ENCODE measurements at regions not wholly inside any gene's neighbourhood (a gene's known extent, or its start where the extent isn't known, plus 50 kb on each side); places are given as distances from the start of the nearest gene placed in this dataset.
A peak's percentile ranks its signal among the peaks of the same experiment; 100 is the strongest.

- WGBS (ENCODE audit: extremely low coverage, insufficient coverage, insufficient read length) = no CpG with 5 or more reads among the region's 5 CpGs
- peak overlapping the region; percentile 38 for H2BK12ac ChIP-seq (ENCODE audit: low read length)
Measured at GRCh38 chr11:8834379-8834778, 76.6 kb upstream of the AKIP1 start.

GRCh38 chr11:8838248-8838647 is 72.7 kb upstream of the AKIP1 start:
- Histone ChIP-seq H4K8ac (ENCODE audit: low read depth, low read length) (no peak overlapping the region), H2BK5ac (ENCODE audit: low read depth, low read length, poor library complexity) (no peak overlapping the region), H3K79me1 (ENCODE audit: low read length) (peaks cover 8% of the 10 kb centered on the region), H3K4me2 (ENCODE audit: low read length) (no peak overlapping the region), H3K4me3 (ENCODE audit: low read depth, low read length) (no peak overlapping the region), H2AK5ac (ENCODE audit: low read length) (no peak overlapping the region), H3K27ac (ENCODE audit: low read depth, low read length) (peak overlapping the region; percentile 29), H3K18ac (ENCODE audit: low read length) (no peak overlapping the region), H4K91ac (ENCODE audit: low read depth, low read length) (no peak overlapping the region), H3K4ac (ENCODE audit: low read depth, low read length) (no peak overlapping the region), H3K36me3 (ENCODE audit: control insufficient read depth in 1 of 2, insufficient read depth in 2 of 2, low read length in 2 of 2) (no peaks in the 10 kb centered on the region), H2BK120ac (ENCODE audit: insufficient read depth, low read length, poor library complexity) (peak overlapping the region; percentile 0), H3K9me3 (ENCODE audit: insufficient read depth, low read depth, low read length) (no peaks in the 10 kb centered on the region), H4K12ac (ENCODE audit: low read depth, low read length) (no peak overlapping the region), H3K23ac (ENCODE audit: low read length) (no peak overlapping the region), H3K79me2 (ENCODE audit: control insufficient read depth, insufficient read depth, low read length, poor library complexity) (no peaks in the 10 kb centered on the region), H2AFZ (ENCODE audit: insufficient read depth, low read length, poor library complexity) (no peak overlapping the region), H3K27me3 (ENCODE audit: insufficient read depth, low read length) (no peaks in the 10 kb centered on the region), H2BK12ac (ENCODE audit: low read length) (no peak overlapping the region), H3K9ac (ENCODE audit: low read length) (no peak overlapping the region), H3K14ac (ENCODE audit: low read length) (no peak overlapping the region), H3K4me1 (ENCODE audit: control insufficient read depth in 1 of 2, insufficient read depth in 2 of 2, low read length in 2 of 2) (peaks cover 22 to 35% of the 10 kb centered on the region in 2 experiments)
- no CpG with 5 or more reads among the region's 7 CpGs for WGBS (ENCODE audit: extremely low coverage, insufficient coverage, insufficient read length)
- no peak for DNase-seq

More at GRCh38 chr11:8834379-8834778, 76.6 kb upstream of the AKIP1 start:
- no peaks in the 10 kb centered on the region for H3K27me3 ChIP-seq (ENCODE audit: insufficient read depth, low read length)
- no peak overlapping the region for H3K9ac ChIP-seq (ENCODE audit: low read length)
- no peak overlapping the region for H2AFZ ChIP-seq (ENCODE audit: insufficient read depth, low read length, poor library complexity)
- H4K8ac ChIP-seq (ENCODE audit: low read depth, low read length) = no peak overlapping the region
- no peaks in the 10 kb centered on the region for H3K36me3 ChIP-seq (ENCODE audit: control insufficient read depth in 1 of 2, insufficient read depth in 2 of 2, low read length in 2 of 2)
- H4K91ac ChIP-seq (ENCODE audit: low read depth, low read length) = peak overlapping the region; percentile 64
- no peak overlapping the region for H3K23ac ChIP-seq (ENCODE audit: low read length)
- no peak overlapping the region for H2AK5ac ChIP-seq (ENCODE audit: low read length)
- peak overlapping the region; percentile 77 for H3K27ac ChIP-seq (ENCODE audit: low read depth, low read length)
- H3K4me2 ChIP-seq (ENCODE audit: low read length) = no peak overlapping the region
- H3K4ac ChIP-seq (ENCODE audit: low read depth, low read length) = no peak overlapping the region
- peak; percentile 71 to 84 for DNase-seq
- H2BK120ac ChIP-seq (ENCODE audit: insufficient read depth, low read length, poor library complexity) = no peak overlapping the region
- H3K79me1 ChIP-seq (ENCODE audit: low read length) = peaks cover 22% of the 10 kb centered on the region
- H2BK5ac ChIP-seq (ENCODE audit: low read depth, low read length, poor library complexity) = peak overlapping the region; percentile 36
- H3K4me1 ChIP-seq (ENCODE audit: control insufficient read depth in 1 of 2, insufficient read depth in 2 of 2, low read length in 2 of 2) = peaks cover 25 to 38% of the 10 kb centered on the region in 2 experiments
- H3K18ac ChIP-seq (ENCODE audit: low read length) = no peak overlapping the region
- no peaks in the 10 kb centered on the region for H3K9me3 ChIP-seq (ENCODE audit: insufficient read depth, low read depth, low read length)
- H3K79me2 ChIP-seq (ENCODE audit: control insufficient read depth, insufficient read depth, low read length, poor library complexity) = no peaks in the 10 kb centered on the region
- no peak overlapping the region for H3K4me3 ChIP-seq (ENCODE audit: low read depth, low read length)
- H3K14ac ChIP-seq (ENCODE audit: low read length) = peak overlapping the region; percentile 40
- no peak overlapping the region for H4K12ac ChIP-seq (ENCODE audit: low read depth, low read length)

GRCh38 chr11:8839306-8839956 is 71.6 kb upstream of the AKIP1 start:
- H3K23ac ChIP-seq (ENCODE audit: low read length) = no peak overlapping the region
- H3K79me2 ChIP-seq (ENCODE audit: control insufficient read depth, insufficient read depth, low read length, poor library complexity) = no peaks in the 10 kb centered on the region
- no peaks in the 10 kb centered on the region for H3K9me3 ChIP-seq (ENCODE audit: insufficient read depth, low read depth, low read length)
- H2AK5ac ChIP-seq (ENCODE audit: low read length) = no peak overlapping the region
- no peaks in the 10 kb centered on the region for H3K27me3 ChIP-seq (ENCODE audit: insufficient read depth, low read length)
- peak overlapping the region; percentile 69 for H3K27ac ChIP-seq (ENCODE audit: low read depth, low read length)
- H3K4me3 ChIP-seq (ENCODE audit: low read depth, low read length) = no peak overlapping the region
- peak overlapping the region; percentile 31 for H2BK5ac ChIP-seq (ENCODE audit: low read depth, low read length, poor library complexity)
- no peak overlapping the region for H3K4ac ChIP-seq (ENCODE audit: low read depth, low read length)
- H4K12ac ChIP-seq (ENCODE audit: low read depth, low read length) = no peak overlapping the region
- H2BK120ac ChIP-seq (ENCODE audit: insufficient read depth, low read length, poor library complexity) = no peak overlapping the region
- peak overlapping the region; percentile 59 for H4K91ac ChIP-seq (ENCODE audit: low read depth, low read length)
- peaks cover 4% of the 10 kb centered on the region for H3K79me1 ChIP-seq (ENCODE audit: low read length)
- H3K36me3 ChIP-seq (ENCODE audit: control insufficient read depth in 1 of 2, insufficient read depth in 2 of 2, low read length in 2 of 2) = no peaks in the 10 kb centered on the region
- DNase-seq = no peak
- no peak overlapping the region for H2AFZ ChIP-seq (ENCODE audit: insufficient read depth, low read length, poor library complexity)
- no peak overlapping the region for H3K4me2 ChIP-seq (ENCODE audit: low read length)
- peaks cover 16 to 25% of the 10 kb centered on the region in 2 experiments for H3K4me1 ChIP-seq (ENCODE audit: control insufficient read depth in 1 of 2, insufficient read depth in 2 of 2, low read length in 2 of 2)
- no peak overlapping the region for H4K8ac ChIP-seq (ENCODE audit: low read depth, low read length)
- no CpG with 5 or more reads among the region's 1 CpG for whole genome bisulfite sequencing (ENCODE audit: extremely low coverage, insufficient coverage, insufficient read length)
- no peak overlapping the region for H3K9ac ChIP-seq (ENCODE audit: low read length)
- H3K14ac ChIP-seq (ENCODE audit: low read length) = peak overlapping the region; percentile 59
- peak overlapping the region; percentile 76 for H2BK12ac ChIP-seq (ENCODE audit: low read length)
- no peak overlapping the region for H3K18ac ChIP-seq (ENCODE audit: low read length)

GRCh38 chr11:8839957-8840945 is 70.7 kb upstream of the AKIP1 start:
- Histone ChIP-seq H2BK120ac (ENCODE audit: insufficient read depth, low read length, poor library complexity) (peak overlapping the region; percentile 27), H3K27me3 (ENCODE audit: insufficient read depth, low read length) (no peaks in the 10 kb centered on the region), H3K4me1 (ENCODE audit: control insufficient read depth in 1 of 2, insufficient read depth in 2 of 2, low read length in 2 of 2) (peaks cover 16 to 23% of the 10 kb centered on the region in 2 experiments), H3K14ac (ENCODE audit: low read length) (no peak overlapping the region), H3K23ac (ENCODE audit: low read length) (no peak overlapping the region), H3K36me3 (ENCODE audit: control insufficient read depth in 1 of 2, insufficient read depth in 2 of 2, low read length in 2 of 2) (no peaks in the 10 kb centered on the region), H2AK5ac (ENCODE audit: low read length) (no peak overlapping the region), H2BK5ac (ENCODE audit: low read depth, low read length, poor library complexity) (no peak overlapping the region), H3K9ac (ENCODE audit: low read length) (no peak overlapping the region), H4K8ac (ENCODE audit: low read depth, low read length) (no peak overlapping the region), H2BK12ac (ENCODE audit: low read length) (no peak overlapping the region), H3K4me2 (ENCODE audit: low read length) (no peak overlapping the region), H3K18ac (ENCODE audit: low read length) (no peak overlapping the region), H2AFZ (ENCODE audit: insufficient read depth, low read length, poor library complexity) (no peak overlapping the region), H4K91ac (ENCODE audit: low read depth, low read length) (peak overlapping the region; percentile 4), H3K79me1 (ENCODE audit: low read length) (peaks cover 2% of the 10 kb centered on the region), H3K9me3 (ENCODE audit: insufficient read depth, low read depth, low read length) (no peaks in the 10 kb centered on the region), H4K12ac (ENCODE audit: low read depth, low read length) (no peak overlapping the region), H3K4me3 (ENCODE audit: low read depth, low read length) (no peak overlapping the region), H3K79me2 (ENCODE audit: control insufficient read depth, insufficient read depth, low read length, poor library complexity) (no peaks in the 10 kb centered on the region), H3K4ac (ENCODE audit: low read depth, low read length) (no peak overlapping the region), H3K27ac (ENCODE audit: low read depth, low read length) (peak overlapping the region; percentile 69)
- DNase-seq = no peak
- WGBS (ENCODE audit: extremely low coverage, insufficient coverage, insufficient read length) = no CpG with 5 or more reads among the region's 8 CpGs

Data from trophoblast cell (in vitro differentiated cells and primary cell).